OCI-LY3 (cell line): ENCODE measurements at regions not wholly inside any gene's neighbourhood (a gene's known extent, or its start where the extent isn't known, plus 50 kb on each side); places are given as distances from the start of the nearest gene placed in this dataset.

Source experiments
- H2AFZ ChIP-seq: fragments of 200-600, 300-600 bp; shearing (Covaris generic); 2 replicates; pipeline ENCODE4 v1.6.0; 2014; ENCODE audit warnings: antibody characterized with exemption, low read depth, low read length
- H3K27ac ChIP-seq: fragments of 200-600, 300-600 bp; sonication (generic); 2 replicates; pipeline ENCODE4 v1.5.1; 2014; ENCODE audit warnings: mild to moderate bottlenecking, low read length, moderate library complexity, mixed read lengths
- H3K27me3 ChIP-seq: fragments of 200-600, 300-600 bp; sonication (generic); 2 replicates; pipeline ENCODE4 v1.6.1; 2014; ENCODE audit warnings: low read depth, low read length, mixed read lengths
- H3K36me3 ChIP-seq: fragments of 200-600, 300-600 bp; sonication (generic); replicated peaks from 2 replicates; pipeline ENCODE3; 2014; ENCODE audit warnings: low read depth, low read length, mixed read lengths
- H3K4me1 ChIP-seq: fragments of 300-600, 200-600 bp; sonication (generic); 2 replicates; pipeline ENCODE4 v1.6.1; 2014; ENCODE audit warnings: low read length, mixed read lengths
- H3K4me2 ChIP-seq: fragments of 200-600, 300-600 bp; sonication (generic); 2 replicates; pipeline ENCODE4 v1.6.1; 2014; ENCODE audit warnings: low read length, mixed read lengths
- H3K4me3 ChIP-seq: fragments of 300-600, 200-600 bp; sonication (generic); 2 replicates; pipeline ENCODE4 v1.5.1; 2014; ENCODE audit warnings: antibody characterized with exemption, mild to moderate bottlenecking, low read length, moderate library complexity
- H3K79me2 ChIP-seq: fragments of 300-600, 200-600 bp; shearing (Covaris generic); 2 replicates; pipeline ENCODE4 v1.6.1; 2014; ENCODE audit warnings: mild to moderate bottlenecking, low read length, mixed read lengths
- H3K9ac ChIP-seq: fragments of 300-600, 200-600 bp; shearing (Covaris generic); 2 replicates; pipeline ENCODE4 v1.6.0; 2014; ENCODE audit warnings: mild to moderate bottlenecking, low read length, moderate library complexity
- H3K9me3 ChIP-seq: fragments of 200-600, 300-600 bp; shearing (Covaris generic); 2 replicates; pipeline ENCODE4 v1.6.1; 2014; ENCODE audit warnings: low read length, mixed read lengths; ENCODE audit not compliant: insufficient read depth
- H4K20me1 ChIP-seq: fragments of 200-600, 300-600 bp; sonication (generic); 2 replicates; pipeline ENCODE4 v1.6.1; 2016; ENCODE audit warnings: low read length, mixed read lengths; ENCODE audit not compliant: insufficient read depth
- CTCF ChIP-seq: fragments of 200-600, 300-600 bp; sonication (generic); IDR thresholded peaks from 2 replicates; pipeline ENCODE4 v1.5.1; 2014; ENCODE audit warnings: antibody characterized with exemption, low read length, low read depth
- EZH2phosphoT487 ChIP-seq: fragments of 200-600 bp; shearing (Covaris generic); IDR thresholded peaks from 2 replicates; pipeline ENCODE4 v1.6.1; 2018; ENCODE audit warnings: antibody characterized with exemption, mixed run types, low read depth

GRCh38 chr9:90979138-90979551, 177.5 kb downstream of the SYK start:
- Histone ChIP-seq H3K9me3 (no peaks in the 10 kb centered on the region), H3K4me1 (no peaks in the 10 kb centered on the region), H3K27ac (no peak overlapping the region), H2AFZ (no peak overlapping the region), H3K36me3 (no peaks in the 10 kb centered on the region), H3K9ac (no peak overlapping the region), H3K79me2 (no peaks in the 10 kb centered on the region), H3K27me3 (peaks cover 36% of the 10 kb centered on the region), H3K4me2 (no peak overlapping the region), H4K20me1 (no peaks in the 10 kb centered on the region), H3K4me3 (no peak overlapping the region)
- TF ChIP-seq CTCF = no peak
- no peak for TF ChIP-seq EZH2phosphoT487

- no peak overlapping the region for H3K4me2 ChIP-seq
- H3K4me3 ChIP-seq = no peak overlapping the region
- TF ChIP-seq EZH2phosphoT487 (no peak), CTCF (no peak)
- H3K79me2 ChIP-seq = no peaks in the 10 kb centered on the region
- H3K27ac ChIP-seq = no peak overlapping the region
- no peaks in the 10 kb centered on the region for H3K9me3 ChIP-seq
- H4K20me1 ChIP-seq = no peaks in the 10 kb centered on the region
- no peaks in the 10 kb centered on the region for H3K4me1 ChIP-seq
- H3K27me3 ChIP-seq = peaks cover 31% of the 10 kb centered on the region
- H3K9ac ChIP-seq = no peak overlapping the region
- H3K36me3 ChIP-seq = no peaks in the 10 kb centered on the region
- no peak overlapping the region for H2AFZ ChIP-seq
Measured at GRCh38 chr9:90979639-90980038, 178.0 kb downstream of the SYK start.

GRCh38 chr9:90981726-90982125, 180.1 kb downstream of the SYK start:
- Histone ChIP-seq H4K20me1 (no peaks in the 10 kb centered on the region), H3K79me2 (no peaks in the 10 kb centered on the region), H3K36me3 (no peaks in the 10 kb centered on the region), H3K9me3 (no peaks in the 10 kb centered on the region), H3K4me2 (no peak overlapping the region), H3K27ac (no peak overlapping the region), H3K4me3 (no peak overlapping the region), H3K4me1 (no peaks in the 10 kb centered on the region), H3K9ac (no peak overlapping the region), H2AFZ (no peak overlapping the region), H3K27me3 (peaks cover 33% of the 10 kb centered on the region)
- TF ChIP-seq EZH2phosphoT487 (no peak), CTCF (no peak)

GRCh38 chr9:90983394-90983793, 181.8 kb downstream of the SYK start:
- Histone ChIP-seq H3K4me2 (no peak overlapping the region), H3K9me3 (no peaks in the 10 kb centered on the region), H4K20me1 (no peaks in the 10 kb centered on the region), H3K79me2 (no peaks in the 10 kb centered on the region), H3K9ac (no peak overlapping the region), H3K4me3 (no peak overlapping the region), H2AFZ (no peak overlapping the region), H3K27ac (no peak overlapping the region), H3K4me1 (no peaks in the 10 kb centered on the region), H3K36me3 (no peaks in the 10 kb centered on the region), H3K27me3 (peaks cover 27% of the 10 kb centered on the region)
- TF ChIP-seq EZH2phosphoT487 (no peak), CTCF (no peak)
